ENCODE measurements at regions not wholly inside any gene's neighbourhood (a gene's known extent, or its start where the extent isn't known, plus 50 kb on each side); places are given as distances from the start of the nearest gene placed in this dataset.

DNA sequence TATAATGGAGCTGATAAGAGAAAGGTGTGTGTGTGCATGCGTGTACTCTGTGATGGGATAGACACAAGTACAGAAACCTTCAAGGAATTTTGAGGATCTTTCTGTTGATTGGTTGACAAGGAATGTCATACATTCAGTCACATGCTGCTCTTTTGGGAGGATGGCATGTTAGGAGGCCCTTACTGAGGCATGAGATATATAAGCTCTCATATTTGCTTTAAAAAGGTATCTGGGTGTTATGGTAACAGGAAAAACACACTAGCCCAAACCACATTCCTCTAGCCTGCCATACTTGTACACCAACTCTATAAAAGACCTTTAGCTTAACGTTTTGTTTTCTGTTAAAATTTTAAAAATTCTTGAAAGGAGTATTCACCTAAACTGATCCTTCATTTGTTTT, 72.5 kb upstream of the EGFR start (continued):
- TF ChIP-seq EZH2phosphoT487 (IDR thresholded peaks at IDR 0.05; ENCODE audit: unreplicated experiment) (no peak), CREB1 (CRISPR knock-in tag; IDR thresholded peaks at IDR 0.05; ENCODE audit: low read depth) (no peak)

DNA sequence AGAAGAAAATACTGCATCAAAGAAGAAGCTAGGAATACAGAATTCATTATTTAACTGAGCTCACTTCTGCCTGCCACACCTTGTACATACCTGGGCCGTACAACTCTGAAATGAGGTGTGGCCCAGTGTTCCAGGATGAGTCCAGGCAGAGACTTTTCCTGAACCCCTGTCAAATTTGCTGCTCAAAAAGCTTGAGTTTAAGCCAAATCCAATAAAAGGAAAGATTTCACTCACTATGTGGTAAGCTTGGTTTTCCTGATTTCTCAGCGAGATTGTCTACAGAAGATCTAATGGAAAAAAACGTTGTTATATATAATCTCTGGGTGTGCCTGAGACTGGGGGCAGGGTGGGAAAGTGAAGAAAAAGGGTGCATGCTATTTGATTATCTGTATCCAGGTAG, 72.1 kb upstream of the EGFR start:
- DNase-seq (ENCODE audit: low spot score), result no peak
- TF ChIP-seq JUNB (IDR thresholded peaks at IDR 0.05; ENCODE audit: unreplicated experiment) (no peak), CREB1 (CRISPR knock-in tag; IDR thresholded peaks at IDR 0.05; ENCODE audit: low read depth) (no peak), EZH2 (IDR thresholded peaks at IDR 0.05; ENCODE audit: low read depth, unreplicated experiment) (no peak), REST (IDR thresholded peaks at IDR 0.05; ENCODE audit: unreplicated experiment) (no peak), EZH2phosphoT487 (IDR thresholded peaks at IDR 0.05; ENCODE audit: unreplicated experiment) (no peak), ZNF114 (CRISPR knock-in tag; IDR thresholded peaks at IDR 0.05) (no peak), ZNF331 (CRISPR knock-in tag; IDR thresholded peaks at IDR 0.05; ENCODE audit: low read depth) (no peak), NANOG (IDR thresholded peaks at IDR 0.05; ENCODE audit: borderline replicate concordance) (no peak), POLR2AphosphoS5 (IDR thresholded peaks at IDR 0.05; ENCODE audit: low read depth) (no peak), STAT1 (IDR thresholded peaks at IDR 0.05; ENCODE audit: unreplicated experiment) (no peak), CTCF (conservative IDR thresholded peaks at IDR 0.05; ENCODE audit: low read depth in 2 of 2) (no peak)
- TF ChIP-seq, protein P1, sequence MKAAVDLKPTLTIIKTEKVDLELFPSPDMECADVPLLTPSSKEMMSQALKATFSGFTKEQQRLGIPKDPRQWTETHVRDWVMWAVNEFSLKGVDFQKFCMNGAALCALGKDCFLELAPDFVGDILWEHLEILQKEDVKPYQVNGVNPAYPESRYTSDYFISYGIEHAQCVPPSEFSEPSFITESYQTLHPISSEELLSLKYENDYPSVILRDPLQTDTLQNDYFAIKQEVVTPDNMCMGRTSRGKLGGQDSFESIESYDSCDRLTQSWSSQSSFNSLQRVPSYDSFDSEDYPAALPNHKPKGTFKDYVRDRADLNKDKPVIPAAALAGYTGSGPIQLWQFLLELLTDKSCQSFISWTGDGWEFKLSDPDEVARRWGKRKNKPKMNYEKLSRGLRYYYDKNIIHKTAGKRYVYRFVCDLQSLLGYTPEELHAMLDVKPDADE (IDR thresholded peaks at IDR 0.05), result no peak
- TF ChIP-seq, protein P2, sequence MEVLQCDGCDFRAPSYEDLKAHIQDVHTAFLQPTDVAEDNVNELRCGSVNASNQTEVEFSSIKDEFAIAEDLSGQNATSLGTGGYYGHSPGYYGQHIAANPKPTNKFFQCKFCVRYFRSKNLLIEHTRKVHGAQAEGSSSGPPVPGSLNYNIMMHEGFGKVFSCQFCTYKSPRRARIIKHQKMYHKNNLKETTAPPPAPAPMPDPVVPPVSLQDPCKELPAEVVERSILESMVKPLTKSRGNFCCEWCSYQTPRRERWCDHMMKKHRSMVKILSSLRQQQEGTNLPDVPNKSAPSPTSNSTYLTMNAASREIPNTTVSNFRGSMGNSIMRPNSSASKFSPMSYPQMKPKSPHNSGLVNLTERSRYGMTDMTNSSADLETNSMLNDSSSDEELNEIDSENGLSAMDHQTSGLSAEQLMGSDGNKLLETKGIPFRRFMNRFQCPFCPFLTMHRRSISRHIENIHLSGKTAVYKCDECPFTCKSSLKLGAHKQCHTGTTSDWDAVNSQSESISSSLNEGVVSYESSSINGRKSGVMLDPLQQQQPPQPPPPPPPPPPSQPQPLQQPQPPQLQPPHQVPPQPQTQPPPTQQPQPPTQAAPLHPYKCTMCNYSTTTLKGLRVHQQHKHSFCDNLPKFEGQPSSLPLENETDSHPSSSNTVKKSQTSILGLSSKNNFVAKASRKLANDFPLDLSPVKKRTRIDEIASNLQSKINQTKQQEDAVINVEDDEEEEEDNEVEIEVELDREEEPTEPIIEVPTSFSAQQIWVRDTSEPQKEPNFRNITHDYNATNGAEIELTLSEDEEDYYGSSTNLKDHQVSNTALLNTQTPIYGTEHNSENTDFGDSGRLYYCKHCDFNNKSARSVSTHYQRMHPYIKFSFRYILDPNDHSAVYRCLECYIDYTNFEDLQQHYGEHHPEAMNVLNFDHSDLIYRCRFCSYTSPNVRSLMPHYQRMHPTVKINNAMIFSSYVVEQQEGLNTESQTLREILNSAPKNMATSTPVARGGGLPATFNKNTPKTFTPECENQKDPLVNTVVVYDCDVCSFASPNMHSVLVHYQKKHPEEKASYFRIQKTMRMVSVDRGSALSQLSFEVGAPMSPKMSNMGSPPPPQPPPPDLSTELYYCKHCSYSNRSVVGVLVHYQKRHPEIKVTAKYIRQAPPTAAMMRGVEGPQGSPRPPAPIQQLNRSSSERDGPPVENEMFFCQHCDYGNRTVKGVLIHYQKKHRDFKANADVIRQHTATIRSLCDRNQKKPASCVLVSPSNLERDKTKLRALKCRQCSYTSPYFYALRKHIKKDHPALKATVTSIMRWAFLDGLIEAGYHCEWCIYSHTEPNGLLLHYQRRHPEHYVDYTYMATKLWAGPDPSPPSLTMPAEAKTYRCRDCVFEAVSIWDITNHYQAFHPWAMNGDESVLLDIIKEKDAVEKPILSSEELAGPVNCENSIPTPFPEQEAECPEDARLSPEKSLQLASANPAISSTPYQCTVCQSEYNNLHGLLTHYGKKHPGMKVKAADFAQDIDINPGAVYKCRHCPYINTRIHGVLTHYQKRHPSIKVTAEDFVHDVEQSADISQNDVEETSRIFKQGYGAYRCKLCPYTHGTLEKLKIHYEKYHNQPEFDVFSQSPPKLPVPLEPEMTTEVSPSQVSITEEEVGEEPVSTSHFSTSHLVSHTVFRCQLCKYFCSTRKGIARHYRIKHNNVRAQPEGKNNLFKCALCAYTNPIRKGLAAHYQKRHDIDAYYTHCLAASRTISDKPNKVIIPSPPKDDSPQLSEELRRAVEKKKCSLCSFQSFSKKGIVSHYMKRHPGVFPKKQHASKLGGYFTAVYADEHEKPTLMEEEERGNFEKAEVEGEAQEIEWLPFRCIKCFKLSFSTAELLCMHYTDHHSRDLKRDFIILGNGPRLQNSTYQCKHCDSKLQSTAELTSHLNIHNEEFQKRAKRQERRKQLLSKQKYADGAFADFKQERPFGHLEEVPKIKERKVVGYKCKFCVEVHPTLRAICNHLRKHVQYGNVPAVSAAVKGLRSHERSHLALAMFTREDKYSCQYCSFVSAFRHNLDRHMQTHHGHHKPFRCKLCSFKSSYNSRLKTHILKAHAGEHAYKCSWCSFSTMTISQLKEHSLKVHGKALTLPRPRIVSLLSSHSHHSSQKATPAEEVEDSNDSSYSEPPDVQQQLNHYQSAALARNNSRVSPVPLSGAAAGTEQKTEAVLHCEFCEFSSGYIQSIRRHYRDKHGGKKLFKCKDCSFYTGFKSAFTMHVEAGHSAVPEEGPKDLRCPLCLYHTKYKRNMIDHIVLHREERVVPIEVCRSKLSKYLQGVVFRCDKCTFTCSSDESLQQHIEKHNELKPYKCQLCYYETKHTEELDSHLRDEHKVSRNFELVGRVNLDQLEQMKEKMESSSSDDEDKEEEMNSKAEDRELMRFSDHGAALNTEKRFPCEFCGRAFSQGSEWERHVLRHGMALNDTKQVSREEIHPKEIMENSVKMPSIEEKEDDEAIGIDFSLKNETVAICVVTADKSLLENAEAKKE (CRISPR knock-in tag; IDR thresholded peaks at IDR 0.05), result no peak
- H2AFZ ChIP-seq, result no peak overlapping the region

More for the DNA sequence above, 72.1 kb upstream of the EGFR start:
- no peak for ATAC-seq
- Mint-ChIP-seq H3K4me1 (no peaks in the 10 kb centered on the region), H3K9me3 (peaks cover 4% of the 10 kb centered on the region; the same call in 2 of the 3 replicates), H3K27me3 (ENCODE audit: insufficient read depth, low read depth, poor library complexity) (no peaks in the 10 kb centered on the region), H3K27ac (no peak overlapping the region), H3K36me3 (ENCODE audit: low read depth) (no peaks in the 10 kb centered on the region), H3K4me3 (no peak overlapping the region)
- H3K27ac ChIP-seq (ENCODE audit: low read depth), result no peak overlapping the region
- no peaks in the 10 kb centered on the region for H3K4me1 ChIP-seq (ENCODE audit: insufficient read depth)
- H3K9me2 ChIP-seq (ENCODE audit: insufficient read depth), result 0 out of 2 replicates have a peak, but pooled peaks cover 6% of the 10 kb centered on the region
- H3K79me2 ChIP-seq (replicated peaks; ENCODE audit: insufficient read depth), result no peaks in the 10 kb centered on the region
- H4K20me1 ChIP-seq (replicated peaks; ENCODE audit: insufficient read depth), result no peaks in the 10 kb centered on the region
- H3K27me3 ChIP-seq (ENCODE audit: insufficient read depth), result no peaks in the 10 kb centered on the region
- H3F3A ChIP-seq (replicated peaks; ENCODE audit: low read depth), result no peaks in the 10 kb centered on the region
- H3K4me2 ChIP-seq, result no peak overlapping the region
- no peak overlapping the region for H3K4me3 ChIP-seq
- no peaks in the 10 kb centered on the region for H3K36me3 ChIP-seq (ENCODE audit: insufficient read depth)

All from GM23338 (cell line).